ENCODE measurements at regions not wholly inside any gene's neighbourhood (a gene's known extent, or its start where the extent isn't known, plus 50 kb on each side); places are given as distances from the start of the nearest gene placed in this dataset.

DNA sequence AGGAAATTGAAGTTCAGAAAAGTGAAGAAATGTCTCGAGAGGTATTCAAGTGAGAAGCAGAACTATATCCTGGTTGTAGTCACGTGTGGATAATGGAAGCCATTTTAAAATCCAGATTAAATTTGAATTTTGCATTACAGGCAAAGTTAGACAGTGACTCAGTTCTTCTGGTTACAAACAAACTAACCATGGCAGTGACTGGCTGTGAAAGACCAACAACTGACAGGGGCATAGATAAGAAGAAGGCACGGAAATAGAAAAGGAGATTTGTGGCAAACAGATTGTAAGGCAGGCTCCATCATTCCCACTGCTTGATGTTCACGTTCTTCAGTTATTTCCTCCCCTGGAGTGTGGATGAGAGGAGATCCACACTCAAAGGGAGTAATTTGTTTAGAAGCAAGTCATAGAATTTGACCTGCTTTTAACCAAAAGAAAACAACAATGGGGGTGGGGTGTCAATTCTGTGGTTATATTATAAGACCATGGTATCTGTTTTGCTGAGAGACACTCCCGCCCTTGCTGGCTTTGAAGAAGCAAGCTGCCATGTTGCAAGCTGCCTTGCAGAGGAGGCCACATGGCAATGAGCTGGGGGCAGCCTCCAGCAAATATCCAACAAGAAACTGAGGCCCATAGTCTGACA is 795.3 kb downstream of the VRK1 start:
- no peak overlapping the region for H3K27ac ChIP-seq (ENCODE audit: low read length)
- no CpG with 5 or more reads among the region's 5 CpGs for WGBS (ENCODE audit: insufficient coverage, insufficient read length)
- DNase-seq (ENCODE audit: low read depth, low spot score), result no peak

DNA sequence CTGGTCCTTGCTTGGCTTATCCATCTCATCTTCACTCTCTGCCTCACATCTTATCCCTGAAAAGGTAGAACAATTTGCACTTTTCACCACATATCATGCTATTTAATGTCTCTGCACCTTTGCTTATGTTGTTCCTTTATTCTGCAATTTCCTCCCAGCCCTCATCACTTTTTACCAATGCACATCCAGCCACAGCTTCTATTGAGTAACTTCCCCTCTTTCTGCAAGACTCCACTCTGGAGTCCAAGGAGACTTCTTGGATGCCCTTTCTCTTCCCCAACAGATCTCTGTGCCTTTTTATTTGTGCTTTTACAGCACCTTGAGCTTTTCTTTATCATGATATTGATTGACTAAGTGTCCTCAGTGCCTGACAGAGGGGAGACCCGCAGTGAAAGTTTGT is 797.1 kb downstream of the VRK1 start:
- no peaks in the 10 kb centered on the region for H3K36me3 ChIP-seq (ENCODE audit: control insufficient read depth, insufficient read depth, low read length)
- DNase-seq (ENCODE audit: low read depth, low spot score), result no peak
- H3K4me1 ChIP-seq (ENCODE audit: control insufficient read depth, insufficient read depth, low read length), result no peaks in the 10 kb centered on the region
- no peaks in the 10 kb centered on the region for H3K9me3 ChIP-seq (ENCODE audit: control insufficient read depth, insufficient read depth, low read length)
- WGBS (ENCODE audit: insufficient coverage, insufficient read length), result no CpG with 5 or more reads among the region's 1 CpG
- no peaks in the 10 kb centered on the region for H3K27me3 ChIP-seq (ENCODE audit: control insufficient read depth, insufficient read depth, low read length)
- no peak overlapping the region for H3K27ac ChIP-seq (ENCODE audit: low read length)
- no peak overlapping the region for H3K4me3 ChIP-seq (ENCODE audit: low read length)

More for the DNA sequence above, 795.3 kb downstream of the VRK1 start:
- Histone ChIP-seq H3K27me3 (ENCODE audit: control insufficient read depth, insufficient read depth, low read length) (no peaks in the 10 kb centered on the region), H3K9me3 (ENCODE audit: control insufficient read depth, insufficient read depth, low read length) (no peaks in the 10 kb centered on the region), H3K36me3 (ENCODE audit: control insufficient read depth, insufficient read depth, low read length) (no peaks in the 10 kb centered on the region), H3K4me1 (ENCODE audit: control insufficient read depth, insufficient read depth, low read length) (no peaks in the 10 kb centered on the region), H3K4me3 (ENCODE audit: low read length) (no peak overlapping the region)

DNA sequence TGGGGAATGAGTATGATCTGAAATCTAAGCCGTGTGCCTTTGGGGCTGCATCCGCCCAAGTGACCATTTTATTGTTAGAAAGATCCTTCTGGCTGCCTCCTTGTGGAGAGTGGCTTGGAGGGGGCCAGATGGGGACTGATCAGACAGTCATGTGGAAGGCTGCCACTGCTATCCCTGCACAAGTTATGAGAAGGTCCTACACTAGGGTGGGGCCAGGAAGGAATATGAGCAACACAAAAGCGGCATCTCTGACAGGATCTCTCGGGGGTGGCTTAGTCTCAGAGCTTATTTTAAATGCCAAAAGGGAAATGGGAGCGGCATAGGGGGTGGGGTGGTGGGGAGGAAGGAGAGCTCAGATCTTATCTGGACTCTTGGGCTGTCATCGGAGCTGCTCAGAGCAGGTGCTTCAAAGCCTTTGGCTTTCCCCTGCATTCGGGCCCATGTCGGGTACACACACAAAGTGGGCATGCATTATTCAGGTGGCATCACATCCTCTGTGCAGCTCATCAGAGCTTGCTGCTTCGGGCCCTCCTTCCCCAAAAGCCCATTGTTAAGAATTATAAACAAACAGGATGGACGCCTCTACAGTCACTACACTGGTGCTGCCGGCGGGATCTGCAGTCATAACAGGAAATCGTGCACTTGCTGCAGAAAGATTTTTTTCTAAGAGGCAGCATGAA is 805.4 kb downstream of the VRK1 start:
- Histone ChIP-seq H3K27ac (ENCODE audit: low read length) (no peak overlapping the region), H3K36me3 (ENCODE audit: control insufficient read depth, insufficient read depth, low read length) (no peaks in the 10 kb centered on the region), H3K27me3 (ENCODE audit: control insufficient read depth, insufficient read depth, low read length) (no peaks in the 10 kb centered on the region), H3K9me3 (ENCODE audit: control insufficient read depth, insufficient read depth, low read length) (no peaks in the 10 kb centered on the region), H3K4me3 (ENCODE audit: low read length) (no peak overlapping the region), H3K4me1 (ENCODE audit: control insufficient read depth, insufficient read depth, low read length) (peaks cover 2% of the 10 kb centered on the region; the same call in 1 of the 2 replicates)
- no peak for DNase-seq (ENCODE audit: low read depth, low spot score)
- no CpG with 5 or more reads among the region's 13 CpGs for WGBS (ENCODE audit: insufficient coverage, insufficient read length)

DNA sequence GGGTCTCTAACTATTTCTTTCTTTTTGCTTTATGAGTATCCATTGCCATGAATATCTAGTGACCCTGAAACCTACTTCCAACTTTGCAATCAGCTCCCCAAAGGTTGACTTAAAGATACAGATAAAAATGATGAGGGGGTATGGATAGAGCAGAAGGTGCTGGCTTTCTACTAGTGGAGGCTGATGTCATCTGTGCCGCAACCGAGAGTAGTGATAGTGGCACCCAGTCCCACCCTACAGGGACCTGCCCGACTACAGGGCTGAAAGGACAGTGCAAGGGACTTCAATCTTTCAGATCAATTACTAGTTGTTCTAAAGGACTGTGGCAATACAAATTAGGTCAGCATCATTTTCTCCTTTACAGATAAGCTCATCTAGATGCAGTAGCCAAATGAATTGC is 806.0 kb downstream of the VRK1 start:
- Histone ChIP-seq H3K27ac (ENCODE audit: low read length) (no peak overlapping the region), H3K36me3 (ENCODE audit: control insufficient read depth, insufficient read depth, low read length) (no peaks in the 10 kb centered on the region), H3K9me3 (ENCODE audit: control insufficient read depth, insufficient read depth, low read length) (no peaks in the 10 kb centered on the region), H3K4me1 (ENCODE audit: control insufficient read depth, insufficient read depth, low read length) (peaks cover 2% of the 10 kb centered on the region; the same call in 1 of the 2 replicates), H3K4me3 (ENCODE audit: low read length) (no peak overlapping the region), H3K27me3 (ENCODE audit: control insufficient read depth, insufficient read depth, low read length) (no peaks in the 10 kb centered on the region)
- no CpG with 5 or more reads among the region's 3 CpGs for WGBS (ENCODE audit: insufficient coverage, insufficient read length)
- DNase-seq (ENCODE audit: low read depth, low spot score), result no peak

DNA sequence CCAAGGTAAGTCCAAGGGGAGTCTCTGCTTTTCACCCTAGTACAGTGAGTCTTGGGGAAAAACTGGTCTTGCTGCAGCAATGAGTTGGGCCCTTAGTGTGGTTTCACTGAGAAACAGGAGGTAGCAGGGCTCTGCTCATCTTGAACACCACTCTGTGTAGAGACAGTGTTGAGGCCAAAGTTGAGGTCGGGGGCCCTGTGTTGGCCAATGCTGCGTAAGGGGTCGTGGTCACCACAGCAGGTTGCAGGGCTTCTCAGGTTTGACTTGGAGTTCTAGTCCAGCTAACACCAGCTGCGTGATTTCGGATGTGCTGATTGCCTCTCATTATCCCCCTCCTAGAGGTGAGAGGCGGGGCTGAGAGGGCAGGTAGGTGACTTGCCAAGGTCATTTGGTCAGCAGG is 807.5 kb downstream of the VRK1 start:
- no peak for DNase-seq (ENCODE audit: low read depth, low spot score)
- H3K27me3 ChIP-seq (ENCODE audit: control insufficient read depth, insufficient read depth, low read length), result no peaks in the 10 kb centered on the region
- no peaks in the 10 kb centered on the region for H3K36me3 ChIP-seq (ENCODE audit: control insufficient read depth, insufficient read depth, low read length)
- no peak overlapping the region for H3K27ac ChIP-seq (ENCODE audit: low read length)
- peaks cover 2% of the 10 kb centered on the region; the same call in 1 of the 2 replicates for H3K4me1 ChIP-seq (ENCODE audit: control insufficient read depth, insufficient read depth, low read length)
- no peaks in the 10 kb centered on the region for H3K9me3 ChIP-seq (ENCODE audit: control insufficient read depth, insufficient read depth, low read length)
- no peak overlapping the region for H3K4me3 ChIP-seq (ENCODE audit: low read length)
- WGBS (ENCODE audit: insufficient coverage, insufficient read length), result no CpG with 5 or more reads among the region's 6 CpGs

DNA sequence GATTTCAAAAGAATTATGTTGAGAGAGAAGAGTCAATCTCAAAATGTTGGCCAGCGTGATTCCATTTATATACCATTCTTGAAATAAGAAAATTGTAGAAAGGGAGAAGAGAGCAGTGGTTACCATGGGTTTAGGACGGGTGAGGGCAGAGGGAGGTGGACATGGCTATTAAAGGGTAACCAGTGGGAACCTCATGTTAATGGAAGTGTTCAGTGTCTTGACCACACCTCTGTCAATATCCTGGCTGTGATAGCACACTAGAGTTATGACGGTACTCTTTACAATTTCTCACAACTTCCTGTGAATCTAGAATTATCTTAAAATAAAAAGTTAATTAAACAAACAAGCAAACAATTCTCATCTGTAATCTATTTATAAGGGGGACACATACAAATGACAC is 821.2 kb downstream of the VRK1 start:
- Histone ChIP-seq H3K27ac (ENCODE audit: low read length) (no peak overlapping the region), H3K4me3 (ENCODE audit: low read length) (no peak overlapping the region), H3K9me3 (ENCODE audit: control insufficient read depth, insufficient read depth, low read length) (no peaks in the 10 kb centered on the region), H3K27me3 (ENCODE audit: control insufficient read depth, insufficient read depth, low read length) (no peaks in the 10 kb centered on the region), H3K4me1 (ENCODE audit: control insufficient read depth, insufficient read depth, low read length) (no peaks in the 10 kb centered on the region), H3K36me3 (ENCODE audit: control insufficient read depth, insufficient read depth, low read length) (no peaks in the 10 kb centered on the region)
- no CpG with 5 or more reads among the region's 3 CpGs for WGBS (ENCODE audit: insufficient coverage, insufficient read length)
- no peak for DNase-seq (ENCODE audit: low read depth, low spot score)

DNA sequence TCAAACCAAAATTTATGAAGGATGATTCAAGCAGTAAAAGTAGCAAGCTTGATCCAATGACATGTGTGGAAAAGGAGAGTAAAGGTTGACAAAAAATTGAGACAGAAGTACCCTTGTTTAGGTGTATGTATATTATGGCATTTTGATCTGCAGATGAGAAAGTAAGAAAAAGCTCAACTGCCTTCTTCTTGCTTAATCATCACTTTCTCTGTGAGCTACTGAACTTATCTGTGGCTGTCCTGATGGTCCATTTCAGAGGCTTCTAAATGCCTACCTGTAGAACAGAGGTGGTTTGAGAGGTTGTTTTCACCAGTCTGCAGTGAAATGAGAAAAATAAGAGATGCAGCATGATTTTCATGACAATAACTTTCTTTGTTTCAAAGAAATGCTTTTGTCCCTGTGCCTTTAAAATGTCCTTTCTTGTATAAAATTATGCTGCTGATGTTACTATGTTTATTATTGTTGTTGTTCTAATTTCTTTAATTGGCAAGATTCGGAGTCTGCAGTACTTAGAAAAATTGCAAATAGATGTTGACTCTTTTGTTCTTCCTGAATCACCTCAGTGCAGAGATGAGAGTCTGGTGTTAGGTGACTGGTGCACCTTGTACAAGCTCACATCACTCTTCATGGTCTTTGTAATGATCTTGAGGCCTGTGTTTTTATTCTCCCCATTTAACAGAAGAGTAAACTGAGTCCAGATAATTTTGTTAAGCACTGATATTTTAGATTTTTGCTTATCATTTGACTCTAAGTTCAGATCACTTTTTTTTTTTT is 821.9 kb downstream of the VRK1 start:
- Histone ChIP-seq H3K27me3 (ENCODE audit: control insufficient read depth, insufficient read depth, low read length) (no peaks in the 10 kb centered on the region), H3K4me1 (ENCODE audit: control insufficient read depth, insufficient read depth, low read length) (no peaks in the 10 kb centered on the region), H3K9me3 (ENCODE audit: control insufficient read depth, insufficient read depth, low read length) (no peaks in the 10 kb centered on the region), H3K27ac (ENCODE audit: low read length) (no peak overlapping the region), H3K36me3 (ENCODE audit: control insufficient read depth, insufficient read depth, low read length) (no peaks in the 10 kb centered on the region), H3K4me3 (ENCODE audit: low read length) (no peak overlapping the region)
- no CpG with 5 or more reads among the region's 1 CpG for WGBS (ENCODE audit: insufficient coverage, insufficient read length)
- no peak for DNase-seq (ENCODE audit: low read depth, low spot score)

DNA sequence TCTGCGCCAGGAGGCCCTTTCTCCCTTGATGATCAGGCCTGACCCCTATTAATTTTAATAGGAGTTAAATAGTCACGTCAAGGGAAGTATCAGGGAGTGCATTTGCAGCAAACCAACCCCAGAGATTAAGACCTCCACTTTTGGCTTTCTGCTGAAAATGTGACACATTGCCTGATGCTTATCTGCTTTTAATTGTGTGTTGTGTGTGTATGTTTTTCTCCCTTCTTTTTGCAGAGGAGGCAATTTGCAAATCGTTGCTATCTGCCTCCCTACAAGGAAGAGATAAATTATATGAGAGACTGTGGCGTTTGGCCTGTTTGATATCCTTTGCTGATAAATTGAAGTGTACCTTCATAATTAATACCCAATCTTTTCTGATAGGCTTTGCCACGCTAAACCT is 822.9 kb downstream of the VRK1 start:
- no peaks in the 10 kb centered on the region for H3K9me3 ChIP-seq (ENCODE audit: control insufficient read depth, insufficient read depth, low read length)
- no peak for DNase-seq (ENCODE audit: low read depth, low spot score)
- H3K4me3 ChIP-seq (ENCODE audit: low read length), result no peak overlapping the region
- H3K27me3 ChIP-seq (ENCODE audit: control insufficient read depth, insufficient read depth, low read length), result no peaks in the 10 kb centered on the region
- H3K4me1 ChIP-seq (ENCODE audit: control insufficient read depth, insufficient read depth, low read length), result no peaks in the 10 kb centered on the region
- no CpG with 5 or more reads among the region's 5 CpGs for WGBS (ENCODE audit: insufficient coverage, insufficient read length)
- no peak overlapping the region for H3K27ac ChIP-seq (ENCODE audit: low read length)
- H3K36me3 ChIP-seq (ENCODE audit: control insufficient read depth, insufficient read depth, low read length), result no peaks in the 10 kb centered on the region

DNA sequence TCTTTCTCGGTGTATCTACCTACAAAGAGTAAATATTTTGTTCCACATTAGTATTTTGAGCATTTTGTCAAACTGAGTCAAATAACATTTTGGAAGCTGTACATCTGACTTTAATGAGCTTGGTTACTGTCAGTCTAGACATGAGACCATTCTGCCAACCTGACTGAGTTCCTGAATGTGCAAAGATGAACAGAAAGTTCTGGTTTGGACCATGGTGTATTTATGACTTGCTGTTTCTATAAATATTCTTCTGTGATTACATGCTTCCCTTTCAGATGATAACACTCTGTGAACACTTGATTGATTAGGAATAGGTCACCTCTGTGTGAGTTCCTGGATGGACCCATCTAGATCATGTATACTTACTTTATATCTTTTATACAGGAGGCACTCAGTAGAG is 827.8 kb downstream of the VRK1 start:
- Histone ChIP-seq H3K9me3 (ENCODE audit: control insufficient read depth, insufficient read depth, low read length) (no peaks in the 10 kb centered on the region), H3K4me1 (ENCODE audit: control insufficient read depth, insufficient read depth, low read length) (no peaks in the 10 kb centered on the region), H3K27me3 (ENCODE audit: control insufficient read depth, insufficient read depth, low read length) (no peaks in the 10 kb centered on the region), H3K27ac (ENCODE audit: low read length) (no peak overlapping the region), H3K4me3 (ENCODE audit: low read length) (no peak overlapping the region), H3K36me3 (ENCODE audit: control insufficient read depth, insufficient read depth, low read length) (no peaks in the 10 kb centered on the region)
- WGBS (ENCODE audit: insufficient coverage, insufficient read length), result no CpG with 5 or more reads among the region's 1 CpG
- DNase-seq (ENCODE audit: low read depth, low spot score), result no peak

DNA sequence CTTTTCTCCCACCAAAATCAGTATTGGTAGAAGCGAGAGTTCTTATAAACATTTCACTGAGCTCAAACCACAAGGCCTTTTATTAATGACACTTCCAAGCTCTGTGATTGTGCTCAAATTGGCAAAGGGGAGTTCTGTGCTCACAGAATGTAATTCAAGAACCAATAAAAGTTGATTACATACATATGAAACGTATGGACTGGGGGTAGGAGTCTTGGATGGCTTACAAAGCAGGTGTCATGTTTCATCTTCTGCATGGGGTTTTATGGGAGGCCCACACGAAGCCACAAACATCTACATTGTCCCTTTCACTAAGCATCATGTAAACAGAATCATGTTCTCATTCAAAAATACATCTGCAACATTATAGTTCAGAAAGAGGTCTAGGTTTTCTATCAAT is 828.3 kb downstream of the VRK1 start:
- H3K4me1 ChIP-seq (ENCODE audit: control insufficient read depth, insufficient read depth, low read length), result peaks cover 3% of the 10 kb centered on the region; the same call in 1 of the 2 replicates
- no peaks in the 10 kb centered on the region for H3K9me3 ChIP-seq (ENCODE audit: control insufficient read depth, insufficient read depth, low read length)
- H3K27me3 ChIP-seq (ENCODE audit: control insufficient read depth, insufficient read depth, low read length), result no peaks in the 10 kb centered on the region
- H3K4me3 ChIP-seq (ENCODE audit: low read length), result no peak overlapping the region
- WGBS (ENCODE audit: insufficient coverage, insufficient read length), result no CpG with 5 or more reads among the region's 3 CpGs
- DNase-seq (ENCODE audit: low read depth, low spot score), result no peak
- H3K36me3 ChIP-seq (ENCODE audit: control insufficient read depth, insufficient read depth, low read length), result no peaks in the 10 kb centered on the region
- no peak overlapping the region for H3K27ac ChIP-seq (ENCODE audit: low read length)
